Astrocyte (in vitro differentiated cells and primary cell): ENCODE measurements at regions not wholly inside any gene's neighbourhood (a gene's known extent, or its start where the extent isn't known, plus 50 kb on each side); places are given as distances from the start of the nearest gene placed in this dataset.

Experiments used
- DNase-seq: peaks from one replicate; pipeline ENCODE4 v3.0.0-alpha.2; 2010; ENCODE audit warnings: low read depth
- FAIRE-seq: peaks from 2 replicates; lab custom pipeline; 2011; peaks lifted over from hg19 to GRCh38; lab: Jason Lieb, UNC
- H2AFZ ChIP-seq: 2 replicates; pipeline ENCODE4 v1.6.0; 2012; ENCODE audit warnings: low read depth, low read length, inconsistent platforms
- H3K27ac ChIP-seq: 2 replicates; pipeline ENCODE4 v1.5.1; 2011; ENCODE audit warnings: low read depth, low read length, inconsistent platforms
- H3K27me3 ChIP-seq: 2 replicates; pipeline ENCODE4 v1.6.0; 2011; ENCODE audit warnings: low read length, inconsistent platforms; ENCODE audit not compliant: insufficient read depth
- H3K36me3 ChIP-seq: 2 replicates; pipeline ENCODE4 v1.5.1; 2011; ENCODE audit warnings: low read length, inconsistent platforms; ENCODE audit not compliant: insufficient read depth
- H3K4me1 ChIP-seq: 2 replicates; pipeline ENCODE4 v1.5.1; 2011; ENCODE audit warnings: low read length, inconsistent platforms; ENCODE audit not compliant: insufficient read depth
- H3K4me2 ChIP-seq: 2 replicates; pipeline ENCODE4 v1.6.0; 2012; ENCODE audit warnings: low read length, inconsistent platforms
- H3K4me3 ChIP-seq: 2 replicates; pipeline ENCODE4 v1.5.1; 2011; ENCODE audit warnings: low read depth, mild to moderate bottlenecking, low read length, inconsistent platforms; ENCODE audit not compliant: insufficient read depth
- H3K79me2 ChIP-seq: 2 replicates; pipeline ENCODE4 v1.6.0; 2012; ENCODE audit warnings: mild to moderate bottlenecking, low read length, inconsistent platforms; ENCODE audit not compliant: insufficient read depth
- H3K9ac ChIP-seq: 2 replicates; pipeline ENCODE4 v1.6.0; 2012; ENCODE audit warnings: mild to moderate bottlenecking, low read length, inconsistent platforms
- H3K9me3 ChIP-seq: 2 replicates; pipeline ENCODE4 v1.5.1; 2012; ENCODE audit warnings: low read depth, mild to moderate bottlenecking, low read length, inconsistent platforms; ENCODE audit not compliant: insufficient read depth
- H4K20me1 ChIP-seq: 2 replicates; pipeline ENCODE4 v1.6.0; 2012; ENCODE audit warnings: low read length, inconsistent platforms; ENCODE audit not compliant: insufficient read depth
- H3K27ac Mint-ChIP-seq: one replicate; pipeline ENCODE4 v1.8.0; 2021; ENCODE audit warnings: mild to moderate bottlenecking, mixed read lengths; ENCODE audit not compliant: unreplicated experiment
- H3K27me3 Mint-ChIP-seq: one replicate; pipeline ENCODE4 v1.8.0; 2021; ENCODE audit warnings: low read depth, mixed read lengths; ENCODE audit not compliant: unreplicated experiment
- H3K36me3 Mint-ChIP-seq: one replicate; pipeline ENCODE4 v1.8.0; 2021; ENCODE audit warnings: low read depth, mixed read lengths; ENCODE audit not compliant: unreplicated experiment
- H3K4me1 Mint-ChIP-seq: one replicate; pipeline ENCODE4 v1.8.0; 2021; ENCODE audit warnings: low read depth, mixed read lengths; ENCODE audit not compliant: unreplicated experiment
- H3K4me3 Mint-ChIP-seq: one replicate; pipeline ENCODE4 v1.8.0; 2021; ENCODE audit warnings: mild to moderate bottlenecking, moderate library complexity, mixed read lengths; ENCODE audit not compliant: unreplicated experiment
- H3K9me3 Mint-ChIP-seq: one replicate; pipeline ENCODE4 v1.8.0; 2021; ENCODE audit warnings: mild to moderate bottlenecking, mixed read lengths; ENCODE audit not compliant: unreplicated experiment
- CTCF ChIP-seq: IDR thresholded peaks from 2 replicates; pipeline ENCODE4 v1.5.1; 2011; ENCODE audit warnings: low read depth, mild to moderate bottlenecking, inconsistent platforms, low read length, moderate library complexity; ENCODE audit not compliant: insufficient read depth
- EZH2 ChIP-seq: IDR thresholded peaks from 2 replicates; pipeline ENCODE4 v1.6.1; 2012; ENCODE audit warnings: mild to moderate bottlenecking, low read length, inconsistent platforms; ENCODE audit not compliant: insufficient read depth

GRCh38 chr3:164498917-164499316, 579.4 kb downstream of the SI start:
- no peak overlapping the region for H3K4me3 Mint-ChIP-seq
- DNase-seq (no peak), FAIRE-seq (no peak)
- Histone ChIP-seq H3K27ac (no peak overlapping the region), H2AFZ (no peak overlapping the region), H3K4me3 (no peak overlapping the region), H3K36me3 (no peaks in the 10 kb centered on the region), H3K9ac (no peak overlapping the region), H3K79me2 (no peaks in the 10 kb centered on the region), H3K4me1 (no peaks in the 10 kb centered on the region), H3K9me3 (no peaks in the 10 kb centered on the region), H3K27me3 (no peaks in the 10 kb centered on the region), H3K4me2 (no peak overlapping the region), H4K20me1 (no peaks in the 10 kb centered on the region)
- no peaks in the 10 kb centered on the region for H3K27me3 Mint-ChIP-seq
- no peaks in the 10 kb centered on the region for H3K36me3 Mint-ChIP-seq
- peaks cover 6% of the 10 kb centered on the region for H3K9me3 Mint-ChIP-seq
- no peaks in the 10 kb centered on the region for H3K4me1 Mint-ChIP-seq
- TF ChIP-seq EZH2 = no peak
- no peak overlapping the region for H3K27ac Mint-ChIP-seq

GRCh38 chr3:164488893-164489292, 589.4 kb downstream of the SI start:
- H3K79me2 ChIP-seq = no peaks in the 10 kb centered on the region
- no peak overlapping the region for H3K4me2 ChIP-seq
- no peaks in the 10 kb centered on the region for H3K4me1 ChIP-seq
- Mint-ChIP-seq H3K9me3 (no peaks in the 10 kb centered on the region), H3K36me3 (no peaks in the 10 kb centered on the region), H3K4me1 (no peaks in the 10 kb centered on the region), H3K27me3 (no peaks in the 10 kb centered on the region), H3K27ac (no peak overlapping the region), H3K4me3 (no peak overlapping the region)
- H3K27me3 ChIP-seq = no peaks in the 10 kb centered on the region
- DNase-seq = no peak
- no peak overlapping the region for H3K9ac ChIP-seq
- no peak for FAIRE-seq
- H3K27ac ChIP-seq = no peak overlapping the region
- H2AFZ ChIP-seq = no peak overlapping the region
- TF ChIP-seq CTCF (no peak), EZH2 (no peak)
- no peaks in the 10 kb centered on the region for H4K20me1 ChIP-seq
- H3K4me3 ChIP-seq = no peak overlapping the region
- no peaks in the 10 kb centered on the region for H3K9me3 ChIP-seq
- no peaks in the 10 kb centered on the region for H3K36me3 ChIP-seq

GRCh38 chr3:164486150-164486549, 592.1 kb downstream of the SI start:
- Mint-ChIP-seq H3K4me1 (no peaks in the 10 kb centered on the region), H3K4me3 (no peak overlapping the region), H3K27ac (no peak overlapping the region), H3K27me3 (no peaks in the 10 kb centered on the region), H3K9me3 (no peaks in the 10 kb centered on the region), H3K36me3 (no peaks in the 10 kb centered on the region)
- Histone ChIP-seq H4K20me1 (no peaks in the 10 kb centered on the region), H3K4me2 (no peak overlapping the region), H3K27me3 (no peaks in the 10 kb centered on the region), H3K9me3 (no peaks in the 10 kb centered on the region), H3K4me1 (no peaks in the 10 kb centered on the region), H3K27ac (no peak overlapping the region), H3K4me3 (no peak overlapping the region), H2AFZ (no peak overlapping the region), H3K9ac (no peak overlapping the region), H3K79me2 (no peaks in the 10 kb centered on the region), H3K36me3 (no peaks in the 10 kb centered on the region)
- FAIRE-seq (no peak), DNase-seq (no peak)
- TF ChIP-seq EZH2 (no peak), CTCF (no peak)
